Spleen (tissue), 11 donors: ENCODE measurements at regions not wholly inside any gene's neighbourhood (a gene's known extent, or its start where the extent isn't known, plus 50 kb on each side); places are given as distances from the start of the nearest gene placed in this dataset.
"Not testable (repeated sequence)": the region's sequence is repeated elsewhere in the genome, so short reads cannot be mapped to it uniquely, and the experiment has no call there.

Experiments used
- DNase-seq: peaks from one replicate; pipeline ENCODE4 v3.0.0-alpha.2; 2020
- H3K27ac ChIP-seq, 8 donors: fragments of 200-600 bp; sonication (generic) in 7 of 8; 1 replicate in 4 of 8; 2 replicates in 4 of 8; pipeline versions ENCODE4 v1.5.0 to v1.8.0; 2016 to 2021; ENCODE audit warnings: inconsistent platforms in 4 of 8, mild to moderate bottlenecking in 4 of 8, moderate library complexity in 1 of 8
- H3K27me3 ChIP-seq, 7 donors: fragments of 200-600 bp; sonication (generic) in 6 of 7; replicated peaks in 1 of 7; 1 replicate in 4 of 7; 2 replicates in 3 of 7; pipeline versions ENCODE4 v1.5.0 to v1.8.0; 2016 to 2021; ENCODE audit warnings: inconsistent platforms in 3 of 7, mild to moderate bottlenecking in 1 of 7
- H3K36me3 ChIP-seq, 6 donors: fragments of 200-600 bp; sonication (generic) in 5 of 6; 1 replicate in 4 of 6; 2 replicates in 2 of 6; pipeline versions ENCODE4 v1.5.0 to v1.8.0; 2016 to 2021; ENCODE audit warnings: inconsistent platforms in 2 of 6
- H3K4me1 ChIP-seq, 6 donors: fragments of 200-600 bp; sonication (generic) in 5 of 6; 1 replicate in 3 of 6; 2 replicates in 3 of 6; pipeline versions ENCODE4 v1.5.0 to v1.8.0; 2016 to 2021; ENCODE audit warnings: inconsistent platforms in 3 of 6
- H3K4me3 ChIP-seq, 8 donors: fragments of 200-600 bp; sonication (generic) in 7 of 8; 1 replicate in 4 of 8; 2 replicates in 4 of 8; pipeline versions ENCODE4 v1.5.0 to v1.8.0; 2016 to 2021; ENCODE audit warnings: inconsistent platforms in 4 of 8, mild to moderate bottlenecking in 4 of 8, moderate library complexity in 2 of 8
- H3K9me3 ChIP-seq, 8 donors: fragments of 200-600 bp; sonication (generic) in 7 of 8; 1 replicate in 4 of 8; 2 replicates in 4 of 8; pipeline versions ENCODE4 v1.5.0 to v1.8.0; 2016 to 2021; ENCODE audit warnings: inconsistent platforms in 4 of 8
- CTCF ChIP-seq, 11 experiments: fragments of 200-600 bp in 7 of 11; fragments of 450-650 bp in 4 of 11; sonication (generic) in 4 of 11; IDR thresholded peaks in 8 of 11; conservative IDR thresholded peaks in 3 of 11; 1 replicate in 7 of 11; 2 replicates in 4 of 11; pipeline versions ENCODE4 v1.4.0 to v1.8.0; 2016 to 2021; ENCODE audit warnings: antibody characterized with exemption in 11 of 11, inconsistent platforms in 4 of 11, mild to moderate bottlenecking in 1 of 11
- POLR2A ChIP-seq, 3 donors: fragments of 450-650 bp; IDR thresholded peaks; one replicate each; pipeline ENCODE4 v1.5.1; 2017; ENCODE audit warnings: antibody characterized with exemption in 3 of 3, mild to moderate bottlenecking in 1 of 3
- POLR2AphosphoS5 ChIP-seq, 3 donors: sonication (generic); formaldehyde crosslinking; IDR thresholded peaks; one replicate each; pipeline ENCODE4 v1.5.1; 2017; ENCODE audit warnings: antibody characterized with exemption in 3 of 3
- WGBS, 5 donors: extraction: QIAGEN DNeasy Blood & Tissue Kit in 3 of 5; methylation state at CpG; one replicate each; pipeline versions ENCODE4 v1.1.5 to v1.1.7; 2013 to 2018; 5-methylcytosine and 5-hydroxymethylcytosine counted together
- intact Hi-C: fragments of 100-400 bp; cut with DNase I; formaldehyde crosslinking; loops from one replicate; pipeline ENCODE4 v1.15.0; 2023; ENCODE audit warnings: low total_unique reads
- donor health status: healthy with polysubstance abuse.
- donor health status: DM: no; HTN: no; CAD: no; lungs with moderate emphysema.
- donor health status: DM: no; HTN: no; CAD: no.
- donor health status: Bipolar disorder and iron deficiency.
- donor health status: healthy.
- donor health status: DM: no; HTN: no; CAD: no.
- donor health status: DM: yes; HTN: yes; CAD: no.

GRCh38 chr4:84312426-84313012, 186.6 kb downstream of the NKX6-1 start:
- no peak overlapping the region for H3K4me3 ChIP-seq
- H3K27me3 ChIP-seq: no peaks in the 10 kb centered on the region
- H3K36me3 ChIP-seq: no peaks in the 10 kb centered on the region
- no peak for DNase-seq
- no peak overlapping the region for H3K27ac ChIP-seq
- intact Hi-C loops: no loop called here
- H3K9me3 ChIP-seq: no peaks in the 10 kb centered on the region
- 70 to 86% (median 79%) methylated on average over 6 of the region's 6 CpGs for WGBS, 5 donors
- no peaks in the 10 kb centered on the region for H3K4me1 ChIP-seq
- TF ChIP-seq POLR2A (IDR thresholded peaks at IDR 0.05) (no peak), CTCF (IDR thresholded peaks at IDR 0.05 in 8 of 11, conservative IDR thresholded peaks at IDR 0.05 in 3 of 11) (no peak), POLR2AphosphoS5 (IDR thresholded peaks at IDR 0.05) (no peak)

- no peaks in the 10 kb centered on the region for H3K4me1 ChIP-seq
- H3K9me3 ChIP-seq: peaks cover 0 to 7% (median 0%) of the 10 kb centered on the region in 8 donors
- intact Hi-C loops: no loop called here
- no peaks in the 10 kb centered on the region for H3K27me3 ChIP-seq
- H3K4me3 ChIP-seq: no peak overlapping the region
- H3K36me3 ChIP-seq: no peaks in the 10 kb centered on the region
- TF ChIP-seq POLR2AphosphoS5 (IDR thresholded peaks at IDR 0.05) (no peak), CTCF (IDR thresholded peaks at IDR 0.05 in 8 of 11, conservative IDR thresholded peaks at IDR 0.05 in 3 of 11) (no peak), POLR2A (IDR thresholded peaks at IDR 0.05) (no peak)
- DNase-seq: no peak
- H3K27ac ChIP-seq: no peak overlapping the region
- WGBS, 5 donors: 79 to 93% (median 86%) methylated on average over 3 of the region's 3 CpGs
These were observed 189.9 kb downstream of the NKX6-1 start for GRCh38 chr4:84309191-84309590.

- H3K9me3 ChIP-seq, H3K36me3 ChIP-seq, H3K4me1 ChIP-seq, DNase-seq, intact Hi-C loops, H3K27me3 ChIP-seq, H3K4me3 ChIP-seq, H3K27ac ChIP-seq: not testable (repeated sequence)
- 81 to 90% (median 85%) methylated on average over 24 to 27 of the region's 27 CpGs for WGBS, 5 donors
These were observed 200.3 kb downstream of the NKX6-1 start for GRCh38 chr4:84298719-84299254.

GRCh38 chr4:84298023-84298718, 200.9 kb downstream of the NKX6-1 start:
- H3K4me1 ChIP-seq: no peaks in the 10 kb centered on the region
- no peak for TF ChIP-seq POLR2AphosphoS5 (IDR thresholded peaks at IDR 0.05)
- no peak for TF ChIP-seq CTCF (IDR thresholded peaks at IDR 0.05 in 8 of 11, conservative IDR thresholded peaks at IDR 0.05 in 3 of 11)
- TF ChIP-seq POLR2A (IDR thresholded peaks at IDR 0.05): no peak
- WGBS, 5 donors: 74 to 91% (median 81%) methylated on average over 2 of the region's 2 CpGs
- H3K27ac ChIP-seq: no peak overlapping the region
- no peak for DNase-seq
- H3K4me3 ChIP-seq: no peak overlapping the region
- peaks cover 0 to 3% (median 0%) of the 10 kb centered on the region in 8 donors for H3K9me3 ChIP-seq
- no peaks in the 10 kb centered on the region for H3K27me3 ChIP-seq
- H3K36me3 ChIP-seq: no peaks in the 10 kb centered on the region
- intact Hi-C loops: no loop called here
